GM18951 (cell line): ENCODE measurements at regions not wholly inside any gene's neighbourhood (a gene's known extent, or its start where the extent isn't known, plus 50 kb on each side); places are given as distances from the start of the nearest gene placed in this dataset.

Source experiments
- POLR2A ChIP-seq: IDR thresholded peaks from 4 replicates; pipeline ENCODE4 v1.6.1; 2011; ENCODE audit warnings: mild to moderate bottlenecking; ENCODE audit not compliant: insufficient read length, insufficient read depth; ENCODE audit errors: extremely low read depth
- in situ Hi-C: fragments of 300-500 bp; cut with MboI; formaldehyde crosslinking; loops from one replicate; pipeline ENCODE4 v1.12.0; 2022; ENCODE audit warnings: low sequenced_read_pairs, mixed read lengths, inconsistent platforms; ENCODE audit not compliant: unreplicated experiment

DNA sequence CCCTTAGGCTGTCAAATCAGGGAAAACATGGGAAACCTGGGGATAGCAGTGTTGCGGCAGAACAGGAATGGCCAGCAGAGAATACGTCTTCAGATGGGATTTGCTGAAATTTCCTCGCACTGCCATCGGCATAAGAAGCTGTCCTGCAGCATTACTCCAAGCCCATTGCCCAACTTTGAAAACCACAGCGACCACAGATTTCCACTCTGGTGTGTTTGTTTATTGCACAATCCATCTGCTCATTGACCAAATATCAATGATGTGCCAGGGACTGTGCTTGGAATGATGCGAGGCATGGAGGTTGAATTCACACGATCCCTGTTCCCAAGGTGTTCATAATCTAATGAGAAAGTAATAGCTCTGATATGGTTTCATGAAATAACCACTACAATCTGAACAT is 383.3 kb upstream of the MYT1L start:
- in situ Hi-C loops: no loop called here
- no peak for TF ChIP-seq POLR2A

DNA sequence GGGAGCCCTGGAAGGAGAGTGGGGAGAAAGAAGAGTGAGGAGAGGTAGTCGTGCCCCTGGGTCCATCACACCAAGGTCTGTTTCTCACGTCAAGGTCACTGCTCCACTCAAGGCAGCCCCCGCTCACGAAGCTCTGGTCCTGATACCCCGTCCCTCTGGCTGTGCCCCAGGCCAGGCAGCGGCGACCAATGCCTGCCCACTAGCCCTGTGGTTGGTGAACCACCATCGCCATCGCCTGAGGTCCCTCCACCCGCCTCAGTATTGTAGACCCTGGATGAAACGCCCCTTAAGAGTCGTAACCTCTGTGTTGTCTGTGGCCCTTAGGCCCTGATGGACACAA is 378.3 kb upstream of the MYT1L start:
- no peak for TF ChIP-seq POLR2A
- in situ Hi-C loops: no loop called here

DNA sequence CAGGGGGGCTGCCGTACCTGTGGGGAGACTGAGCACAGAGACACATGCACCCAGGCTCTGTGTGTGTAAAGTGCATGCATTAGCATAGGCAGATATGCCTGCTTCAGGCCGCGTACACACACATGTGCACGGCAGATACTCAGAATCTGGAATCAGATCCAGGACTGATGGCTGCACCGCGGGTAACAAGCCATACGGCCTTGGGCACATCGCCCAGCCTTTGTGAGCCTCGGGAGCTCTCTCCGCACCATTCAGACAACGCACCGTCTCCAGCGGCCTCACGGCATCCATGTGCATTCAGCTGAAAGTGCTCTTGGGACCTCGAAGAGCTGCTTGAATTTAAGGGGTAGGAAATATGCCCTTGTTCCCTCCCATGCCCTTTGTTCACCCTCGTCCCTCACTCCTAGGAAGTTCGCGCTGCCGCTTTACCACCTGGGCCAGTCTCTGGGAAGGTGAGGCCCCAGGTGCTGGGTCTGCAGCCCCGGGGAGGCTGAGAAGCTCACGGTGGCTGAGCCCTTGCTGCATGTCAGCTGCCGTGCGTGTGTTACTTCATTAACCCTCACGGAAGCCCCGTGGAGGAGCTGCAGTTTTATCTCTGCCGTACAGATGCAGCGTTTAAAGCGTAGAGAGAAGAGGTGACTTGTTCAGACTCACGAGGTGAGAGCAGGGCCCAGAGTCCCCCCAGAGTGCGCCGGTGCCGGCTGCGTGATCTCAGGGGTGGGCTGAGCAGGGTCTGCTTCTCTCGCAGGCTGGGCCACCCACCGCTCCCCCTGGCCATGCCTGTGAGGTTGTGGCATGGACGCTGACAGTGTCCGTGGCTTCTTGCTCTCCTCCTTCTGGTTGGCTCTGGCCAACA is 377.7 kb upstream of the MYT1L start:
- in situ Hi-C loops: no loop called here
- TF ChIP-seq POLR2A: no peak

DNA sequence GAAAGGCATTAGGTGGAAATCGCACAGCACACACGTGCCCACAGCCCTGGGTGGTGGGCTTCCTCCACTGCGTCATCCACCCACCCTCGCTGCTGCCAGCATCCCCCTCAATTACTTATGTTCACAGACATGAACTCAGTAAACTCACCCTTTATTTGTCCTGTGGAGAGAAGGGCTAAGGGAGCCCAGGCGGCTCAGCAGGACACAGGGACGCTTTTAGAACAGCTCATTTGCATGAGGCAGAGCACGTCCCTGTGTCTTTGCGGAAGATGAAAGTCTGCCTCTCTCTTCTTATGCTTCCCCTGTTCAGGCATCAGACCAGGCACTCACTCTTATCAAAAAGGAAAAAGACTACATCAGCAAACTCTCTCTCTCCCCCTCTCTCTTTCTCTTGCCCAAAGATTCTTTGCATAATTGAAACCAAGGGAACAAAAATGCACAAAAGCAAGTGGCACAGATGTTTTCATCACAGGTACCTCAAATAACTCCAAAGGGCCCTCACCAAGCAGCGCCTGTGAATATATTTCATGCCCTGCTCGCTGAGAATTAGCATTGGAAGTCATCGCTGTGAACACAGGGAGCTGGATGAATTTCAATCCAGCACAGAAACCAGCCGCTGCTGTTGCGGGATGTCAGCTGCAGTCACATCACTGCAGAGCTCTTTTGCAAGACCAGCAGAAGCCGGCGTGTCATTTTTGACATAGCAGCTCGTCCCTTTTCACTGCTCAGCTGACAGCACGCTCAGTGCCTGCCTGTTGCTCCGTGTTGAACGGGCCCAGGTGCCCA is 376.3 kb upstream of the MYT1L start:
- in situ Hi-C loops: no loop called here
- TF ChIP-seq POLR2A: no peak

DNA sequence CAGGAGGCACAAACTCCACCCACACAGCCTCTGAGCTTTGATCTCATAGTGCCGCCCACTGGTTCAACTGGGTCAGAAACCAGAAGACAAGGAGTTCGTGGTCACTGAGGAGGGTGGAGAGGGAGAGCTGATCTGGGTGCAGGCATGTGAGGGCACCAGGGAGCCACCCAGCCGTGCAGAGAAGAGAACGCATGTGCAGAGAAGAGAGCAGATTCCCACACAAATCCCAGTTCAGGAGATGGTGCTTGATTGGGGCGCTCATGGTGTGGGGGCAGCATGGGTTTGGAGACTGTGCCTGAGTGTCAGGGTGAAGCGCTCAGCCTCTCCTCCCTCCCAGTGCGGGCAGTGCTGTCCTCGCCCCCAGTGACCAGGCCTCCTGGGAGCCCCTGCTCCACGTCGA is 375.2 kb upstream of the MYT1L start:
- in situ Hi-C loops: no loop called here
- no peak for TF ChIP-seq POLR2A

DNA sequence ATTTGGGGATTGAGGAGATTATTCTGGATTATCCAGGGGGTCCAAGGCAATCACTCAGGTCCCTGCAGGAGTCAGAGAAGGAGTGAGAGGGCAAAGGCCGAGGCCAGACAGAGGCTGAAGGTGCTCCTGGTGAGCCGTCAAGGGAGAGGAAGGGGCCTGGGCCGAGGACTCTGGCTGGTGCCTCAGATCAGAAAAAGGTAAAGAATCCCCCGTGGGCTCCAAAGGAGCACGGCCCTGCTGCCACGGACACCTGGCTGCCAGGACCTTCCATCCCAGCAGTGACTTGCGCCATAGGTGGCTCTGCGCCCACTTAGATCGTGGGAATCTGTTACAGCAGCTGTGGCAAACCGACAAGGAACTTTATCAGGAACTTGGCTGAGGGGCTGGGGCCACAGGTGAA is 374.8 kb upstream of the MYT1L start:
- in situ Hi-C loops: no loop called here
- TF ChIP-seq POLR2A: no peak

DNA sequence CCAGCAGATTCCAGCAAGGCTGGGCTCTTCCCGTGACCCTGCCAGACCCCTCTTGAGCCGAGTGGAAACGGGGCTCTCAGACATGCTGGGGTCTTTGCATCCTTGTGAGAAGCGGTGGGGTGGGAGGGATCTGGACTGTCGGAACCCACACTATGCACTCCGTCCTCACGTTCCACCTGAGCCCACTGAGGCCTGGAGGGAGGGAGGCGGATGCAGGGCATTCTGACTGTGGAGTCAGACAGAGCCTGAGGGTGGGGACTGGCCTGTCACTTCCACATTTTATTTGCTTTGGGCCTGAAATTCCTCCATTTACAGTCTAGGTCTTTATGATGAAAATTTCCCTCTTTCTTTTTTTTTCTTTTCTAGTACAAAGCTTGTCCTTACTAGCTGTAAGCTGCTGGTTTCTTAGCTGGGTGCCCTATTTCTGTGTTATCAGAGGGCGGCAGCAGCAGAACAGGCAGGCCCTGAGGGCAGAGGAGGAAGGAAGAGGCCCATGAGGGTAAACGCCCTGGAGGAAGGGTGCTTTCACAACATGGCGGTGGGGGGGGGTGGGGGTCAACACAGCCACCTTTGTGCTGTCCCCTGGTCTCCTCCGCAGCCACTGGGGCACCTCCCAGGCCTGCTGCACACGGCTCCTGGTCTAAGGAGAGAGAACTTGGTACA is 373.5 kb upstream of the MYT1L start:
- in situ Hi-C loops: no loop called here
- no peak for TF ChIP-seq POLR2A

DNA sequence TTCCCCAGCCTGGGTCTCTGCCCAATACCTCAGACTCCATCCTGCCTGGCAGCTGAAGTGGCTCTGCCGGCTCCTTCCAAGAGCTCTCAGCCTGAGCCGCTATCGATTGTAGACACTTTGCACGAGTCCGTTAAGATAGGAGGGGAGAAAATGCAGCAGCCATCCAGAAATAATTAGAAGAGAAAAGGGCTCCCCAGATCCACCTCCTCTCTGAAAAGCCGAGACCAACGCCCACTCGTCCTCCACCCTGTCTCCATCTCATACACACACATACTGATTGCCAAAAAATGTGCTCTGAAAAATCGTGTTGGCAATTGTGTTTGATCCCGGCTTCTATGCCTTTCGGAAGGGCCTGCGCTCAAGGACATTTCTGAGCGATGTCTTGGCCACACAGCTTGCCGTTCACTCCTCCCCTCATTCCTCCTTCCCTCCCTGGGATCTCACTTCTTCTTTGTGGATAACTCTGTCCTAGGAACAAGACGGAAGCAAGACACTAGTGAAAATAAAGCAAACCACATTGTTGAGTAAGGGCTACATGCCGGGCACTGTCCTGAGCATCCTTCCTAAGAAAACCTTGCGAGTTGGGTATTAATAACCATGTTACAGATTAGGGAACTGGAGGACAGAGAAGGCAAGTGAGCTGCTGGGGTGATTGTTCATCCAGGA is 372.8 kb upstream of the MYT1L start:
- no peak for TF ChIP-seq POLR2A
- in situ Hi-C loops: no loop called here

DNA sequence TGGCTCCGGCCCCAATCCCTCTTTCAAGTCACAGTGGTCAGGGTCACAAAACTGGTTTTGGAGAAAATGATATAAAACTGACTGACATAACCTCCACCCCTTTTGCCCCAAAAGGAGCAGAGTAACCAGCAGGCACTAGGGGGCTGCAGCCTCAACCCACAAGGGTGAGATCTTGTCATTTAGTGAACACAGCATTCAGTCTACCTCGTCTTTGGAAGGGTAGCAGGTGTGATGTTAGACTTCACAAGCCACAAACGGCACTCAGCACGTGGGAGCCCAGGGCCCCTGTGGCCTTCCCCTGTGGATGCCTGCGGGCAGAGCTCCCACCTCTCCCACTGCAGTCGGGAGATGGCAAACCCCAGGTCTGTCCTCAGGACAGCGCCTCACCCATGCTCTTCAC is 372.1 kb upstream of the MYT1L start:
- TF ChIP-seq POLR2A: no peak
- in situ Hi-C loops: no loop called here

DNA sequence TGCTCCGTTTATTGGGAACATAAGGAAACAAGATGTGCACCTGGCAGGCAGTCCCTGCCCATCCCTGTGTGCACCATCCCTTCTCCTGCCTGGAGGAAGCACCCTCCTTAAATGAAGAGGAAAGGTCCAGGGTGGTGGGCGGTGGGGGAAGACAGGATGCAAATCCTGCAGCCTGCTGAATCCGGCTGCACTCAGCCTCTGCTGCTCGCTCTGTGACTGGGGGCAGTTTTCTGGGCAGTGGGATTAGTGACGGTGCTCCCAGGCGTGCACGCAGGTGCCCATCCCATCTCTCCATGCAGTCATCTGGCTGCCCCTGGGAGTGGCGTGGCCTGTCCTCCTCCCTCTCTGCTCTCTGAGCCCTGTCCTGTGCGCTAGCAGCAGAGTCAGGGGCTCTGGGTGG is 371.3 kb upstream of the MYT1L start:
- in situ Hi-C loops: no loop called here
- TF ChIP-seq POLR2A: no peak

DNA sequence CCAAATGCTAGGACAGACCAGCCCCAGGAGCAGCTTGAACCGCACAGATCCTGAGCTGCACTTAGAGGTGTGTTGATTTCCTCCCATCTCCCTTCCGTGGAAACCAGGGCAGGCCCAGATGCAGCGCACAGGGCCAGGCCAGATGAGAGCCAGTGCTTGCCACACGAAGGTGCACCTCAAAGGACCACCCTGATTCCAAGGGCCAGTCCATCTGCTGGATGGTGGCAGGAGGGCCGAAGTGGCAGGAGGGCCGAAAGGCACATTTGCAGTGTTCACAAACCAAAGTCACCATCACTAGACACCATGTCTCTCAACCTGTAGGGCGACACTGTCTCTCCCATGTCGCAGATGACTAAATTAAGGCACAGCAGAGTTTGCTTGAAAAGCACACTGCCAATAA is 370.7 kb upstream of the MYT1L start:
- TF ChIP-seq POLR2A: no peak
- in situ Hi-C loops: no loop called here

DNA sequence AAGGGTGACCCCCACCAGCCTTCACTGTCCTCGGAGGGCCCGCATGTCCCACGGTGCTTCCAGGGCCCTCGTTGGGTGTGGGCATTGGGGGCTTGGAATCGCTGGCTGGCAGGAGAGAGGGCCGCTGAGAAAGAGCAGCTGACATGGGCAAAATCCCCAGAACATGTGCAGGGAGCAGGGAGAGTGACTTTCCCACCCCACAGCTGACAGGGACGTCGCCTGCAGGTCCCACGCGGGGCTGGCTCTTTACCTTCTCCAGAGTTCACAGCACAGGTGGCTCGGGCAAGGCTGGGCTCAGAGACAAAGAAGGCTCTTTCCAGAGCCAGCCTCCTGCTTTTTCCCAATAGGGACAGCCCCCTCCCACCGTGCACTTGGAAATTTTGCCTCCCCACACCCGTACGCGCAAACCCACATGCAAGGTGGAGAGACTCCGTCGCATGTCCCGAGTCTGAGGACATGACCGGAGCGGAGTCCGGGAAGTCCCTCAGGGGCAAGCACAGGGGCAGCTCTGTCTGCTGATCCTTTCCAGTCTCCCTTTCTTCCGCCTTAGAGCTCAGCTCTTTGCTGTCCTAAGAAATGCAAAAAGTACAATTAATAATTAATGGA is 370.2 kb upstream of the MYT1L start:
- no peak for TF ChIP-seq POLR2A

DNA sequence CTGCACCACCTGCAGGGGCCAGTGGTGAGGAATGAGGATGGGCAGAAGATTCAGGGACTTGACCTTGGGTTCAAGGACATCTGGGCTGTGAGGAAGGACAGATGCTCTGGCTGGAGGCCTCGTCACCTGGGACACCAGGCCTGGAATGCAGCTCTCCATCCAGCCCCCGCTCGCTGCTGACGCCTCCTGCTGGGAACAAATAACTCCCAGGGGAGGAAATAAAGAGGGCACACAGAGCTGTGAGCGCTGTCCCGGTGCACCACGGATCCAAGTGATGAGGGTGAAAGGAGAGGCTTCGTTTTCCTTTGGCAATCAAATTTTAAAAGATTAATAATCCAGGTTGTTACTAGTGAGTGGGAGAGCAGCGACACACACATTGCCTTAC is 368.0 kb upstream of the MYT1L start:
- no peak for TF ChIP-seq POLR2A
- in situ Hi-C loops: no loop called here

More for the DNA sequence above, 370.2 kb upstream of the MYT1L start:
- in situ Hi-C loops: no loop called here
